Trophoblast cell (in vitro differentiated cells and primary cell): ENCODE measurements at regions not wholly inside any gene's neighbourhood (a gene's known extent, or its start where the extent isn't known, plus 50 kb on each side); places are given as distances from the start of the nearest gene placed in this dataset.

Experiments used
- DNase-seq, 2 donors: peaks; one replicate each; pipeline ENCODE4 v3.0.0-alpha.2; 2016
- H2AFZ ChIP-seq: 2 replicates; pipeline ENCODE4 v1.6.1; 2013; ENCODE audit warnings: low read length, moderate library complexity, mild to moderate bottlenecking; ENCODE audit not compliant: insufficient read depth, poor library complexity
- H2AK5ac ChIP-seq: 2 replicates; pipeline ENCODE4 v1.6.1; 2013; ENCODE audit warnings: mild to moderate bottlenecking, low read length
- H2BK120ac ChIP-seq: 2 replicates; pipeline ENCODE4 v1.6.1; 2013; ENCODE audit warnings: low read length, mild to moderate bottlenecking, moderate library complexity; ENCODE audit not compliant: insufficient read depth, poor library complexity
- H2BK12ac ChIP-seq: 2 replicates; pipeline ENCODE4 v1.6.1; 2013; ENCODE audit warnings: mild to moderate bottlenecking, low read length, moderate library complexity
- H2BK5ac ChIP-seq: 2 replicates; pipeline ENCODE4 v1.6.1; 2013; ENCODE audit warnings: low read length, low read depth, moderate library complexity, mild to moderate bottlenecking; ENCODE audit not compliant: poor library complexity
- H3K14ac ChIP-seq: 2 replicates; pipeline ENCODE4 v1.6.1; 2013; ENCODE audit warnings: mild to moderate bottlenecking, low read length
- H3K18ac ChIP-seq: 2 replicates; pipeline ENCODE4 v1.6.1; 2013; ENCODE audit warnings: mild to moderate bottlenecking, low read length
- H3K23ac ChIP-seq: 2 replicates; pipeline ENCODE4 v1.6.1; 2013; ENCODE audit warnings: low read length
- H3K27ac ChIP-seq: 2 replicates; pipeline ENCODE4 v1.5.1; 2013; ENCODE audit warnings: low read depth, mild to moderate bottlenecking, inconsistent platforms, low read length, moderate library complexity
- H3K27me3 ChIP-seq: 2 replicates; pipeline ENCODE4 v1.6.1; 2013; ENCODE audit warnings: inconsistent platforms, mild to moderate bottlenecking, low read length, moderate library complexity; ENCODE audit not compliant: insufficient read depth
- H3K36me3 ChIP-seq, 2 experiments: 1 replicate in 1 of 2; 2 replicates in 1 of 2; pipeline ENCODE4 v1.6.1; 2013; ENCODE audit warnings: low read length in 2 of 2, mild to moderate bottlenecking in 2 of 2, moderate library complexity in 1 of 2; ENCODE audit not compliant: insufficient read depth in 2 of 2, control insufficient read depth in 1 of 2
- H3K4ac ChIP-seq: 2 replicates; pipeline ENCODE4 v1.6.1; 2013; ENCODE audit warnings: low read depth, mild to moderate bottlenecking, low read length, moderate library complexity
- H3K4me1 ChIP-seq, 2 experiments: 1 replicate in 1 of 2; 2 replicates in 1 of 2; pipeline ENCODE4 v1.6.1; 2013; ENCODE audit warnings: low read length in 2 of 2, mild to moderate bottlenecking in 2 of 2, moderate library complexity in 1 of 2; ENCODE audit not compliant: insufficient read depth in 2 of 2, control insufficient read depth in 1 of 2
- H3K4me2 ChIP-seq: 2 replicates; pipeline ENCODE4 v1.6.1; 2013; ENCODE audit warnings: inconsistent platforms, mild to moderate bottlenecking, low read length, moderate library complexity
- H3K4me3 ChIP-seq: 2 replicates; pipeline ENCODE4 v1.5.1; 2013; ENCODE audit warnings: mild to moderate bottlenecking, low read depth, low read length, inconsistent platforms
- H3K79me1 ChIP-seq: one replicate; pipeline ENCODE4 v1.6.1; 2013; ENCODE audit warnings: low read length
- H3K79me2 ChIP-seq: 2 replicates; pipeline ENCODE4 v1.6.1; 2013; ENCODE audit warnings: low read length, mild to moderate bottlenecking; ENCODE audit not compliant: control insufficient read depth, insufficient read depth, poor library complexity
- H3K9ac ChIP-seq: 2 replicates; pipeline ENCODE4 v1.6.1; 2013; ENCODE audit warnings: mild to moderate bottlenecking, low read length
- H3K9me3 ChIP-seq: 2 replicates; pipeline ENCODE4 v1.6.1; 2013; ENCODE audit warnings: low read depth, mild to moderate bottlenecking, control low read depth, inconsistent platforms, low read length; ENCODE audit not compliant: insufficient read depth
- H4K12ac ChIP-seq: 2 replicates; pipeline ENCODE4 v1.6.1; 2013; ENCODE audit warnings: low read depth, mild to moderate bottlenecking, low read length, moderate library complexity
- H4K8ac ChIP-seq: 2 replicates; pipeline ENCODE4 v1.6.1; 2013; ENCODE audit warnings: low read depth, mild to moderate bottlenecking, low read length, moderate library complexity
- H4K91ac ChIP-seq: one replicate; pipeline ENCODE4 v1.6.1; 2013; ENCODE audit warnings: low read depth, mild to moderate bottlenecking, low read length, moderate library complexity
- WGBS: extraction: QIAGEN DNeasy Blood & Tissue Kit; methylation state at CpG from one replicate; pipeline ENCODE4 v1.1.7; 2013; ENCODE audit warnings: missing lambda C conversion rate; ENCODE audit not compliant: insufficient read length, insufficient coverage; ENCODE audit errors: extremely low coverage; 5-methylcytosine and 5-hydroxymethylcytosine counted together

GRCh38 chr7:83782628-83783027 lies 133.7 kb upstream of the SEMA3E start:
- H3K79me2 ChIP-seq, result no peaks in the 10 kb centered on the region
- no peaks in the 10 kb centered on the region for H3K27me3 ChIP-seq
- H3K79me1 ChIP-seq, result no peaks in the 10 kb centered on the region
- no peak overlapping the region for H4K8ac ChIP-seq
- H3K18ac ChIP-seq, result no peak overlapping the region
- H3K23ac ChIP-seq, result no peak overlapping the region
- no peak overlapping the region for H4K91ac ChIP-seq
- H3K4me1 ChIP-seq, result no peaks in the 10 kb centered on the region
- H3K9ac ChIP-seq, result no peak overlapping the region
- no peak overlapping the region for H2BK5ac ChIP-seq
- H3K4me2 ChIP-seq, result no peak overlapping the region
- H3K9me3 ChIP-seq, result no peaks in the 10 kb centered on the region
- peak in 1 of 2 donors; percentile 1 for DNase-seq
- no peak overlapping the region for H3K4ac ChIP-seq
- no peak overlapping the region for H3K4me3 ChIP-seq
- H3K14ac ChIP-seq, result no peak overlapping the region
- no peak overlapping the region for H2AFZ ChIP-seq
- H3K27ac ChIP-seq, result no peak overlapping the region
- no peak overlapping the region for H2AK5ac ChIP-seq
- H2BK120ac ChIP-seq, result no peak overlapping the region
- H4K12ac ChIP-seq, result no peak overlapping the region
- H2BK12ac ChIP-seq, result no peak overlapping the region
- H3K36me3 ChIP-seq, result no peaks in the 10 kb centered on the region
- no CpG with 5 or more reads among the region's 2 CpGs for WGBS

DNA sequence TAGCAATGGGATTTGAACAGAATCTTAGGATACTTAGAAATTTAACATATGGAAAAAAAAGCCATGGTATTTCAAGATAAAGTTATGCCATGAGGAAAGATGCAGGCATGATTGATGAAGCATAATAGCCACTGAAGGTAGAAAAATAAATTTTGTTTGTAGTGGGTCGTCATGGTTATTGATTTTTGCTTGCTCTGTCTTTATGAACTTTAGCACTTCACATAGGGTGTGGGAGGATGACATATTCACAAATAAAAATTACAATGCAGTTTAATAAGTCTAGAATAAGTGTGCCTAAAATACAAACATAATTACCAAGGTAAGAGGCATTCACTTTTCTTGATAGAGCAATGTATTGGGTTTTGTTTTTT lies 129.1 kb upstream of the SEMA3E start:
- no peak overlapping the region for H4K91ac ChIP-seq
- no peak overlapping the region for H3K14ac ChIP-seq
- H3K9me3 ChIP-seq, result no peaks in the 10 kb centered on the region
- H3K18ac ChIP-seq, result no peak overlapping the region
- H3K9ac ChIP-seq, result no peak overlapping the region
- no peak overlapping the region for H4K12ac ChIP-seq
- H3K4me2 ChIP-seq, result no peak overlapping the region
- no peak overlapping the region for H2BK120ac ChIP-seq
- H2BK5ac ChIP-seq, result no peak overlapping the region
- no peaks in the 10 kb centered on the region for H3K27me3 ChIP-seq
- WGBS, result no CpG with 5 or more reads among the region's 1 CpG
- H3K4ac ChIP-seq, result no peak overlapping the region
- no peak for DNase-seq
- no peak overlapping the region for H3K23ac ChIP-seq
- H4K8ac ChIP-seq, result no peak overlapping the region
- H3K36me3 ChIP-seq, result no peaks in the 10 kb centered on the region
- H3K4me1 ChIP-seq, result no peaks in the 10 kb centered on the region
- no peak overlapping the region for H3K27ac ChIP-seq
- H2BK12ac ChIP-seq, result no peak overlapping the region
- no peaks in the 10 kb centered on the region for H3K79me1 ChIP-seq
- H3K79me2 ChIP-seq, result no peaks in the 10 kb centered on the region
- H2AK5ac ChIP-seq, result no peak overlapping the region
- H3K4me3 ChIP-seq, result no peak overlapping the region
- H2AFZ ChIP-seq, result no peak overlapping the region

DNA sequence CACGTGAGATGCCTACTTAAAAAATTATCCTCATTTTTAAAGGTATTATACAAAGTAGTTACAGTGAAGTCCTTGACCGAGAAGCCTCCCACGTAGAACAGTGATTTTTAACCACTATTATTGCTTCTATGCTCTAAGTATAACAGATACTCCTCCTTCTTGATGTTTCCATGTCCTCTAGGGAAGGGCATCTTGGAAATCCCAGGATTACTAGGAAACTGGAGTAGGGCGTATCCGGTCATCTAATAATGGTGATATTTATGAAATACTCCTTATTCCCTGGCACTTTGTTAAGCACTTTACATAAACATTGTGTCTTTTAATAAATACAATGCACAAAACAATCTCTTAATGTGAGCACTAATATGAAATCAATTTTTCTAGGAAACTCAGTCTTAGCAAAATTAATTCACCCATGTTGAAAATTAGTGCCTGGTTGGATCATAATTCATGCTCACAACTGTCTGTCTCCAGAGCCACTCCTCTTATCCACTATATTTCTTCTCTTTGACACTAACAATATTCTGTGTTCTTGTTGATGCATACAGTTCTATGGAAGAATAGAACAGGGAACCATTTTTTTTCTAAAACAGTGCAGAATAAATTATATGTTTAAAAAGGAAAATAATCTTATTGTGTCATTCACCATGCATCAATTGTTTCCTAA lies 128.6 kb upstream of the SEMA3E start:
- Histone ChIP-seq H4K12ac (no peak overlapping the region), H3K36me3 (no peaks in the 10 kb centered on the region), H2BK12ac (no peak overlapping the region), H2BK5ac (no peak overlapping the region), H3K4me3 (no peak overlapping the region), H4K8ac (no peak overlapping the region), H4K91ac (no peak overlapping the region), H3K14ac (no peak overlapping the region), H3K79me2 (no peaks in the 10 kb centered on the region), H3K79me1 (no peaks in the 10 kb centered on the region), H3K9me3 (no peaks in the 10 kb centered on the region), H3K4me2 (no peak overlapping the region), H3K23ac (no peak overlapping the region), H3K27ac (no peak overlapping the region), H3K4me1 (no peaks in the 10 kb centered on the region), H2AFZ (no peak overlapping the region), H3K18ac (no peak overlapping the region), H3K9ac (no peak overlapping the region), H3K4ac (no peak overlapping the region), H3K27me3 (no peaks in the 10 kb centered on the region), H2AK5ac (no peak overlapping the region), H2BK120ac (no peak overlapping the region)
- DNase-seq, result no peak
- no CpG with 5 or more reads among the region's 5 CpGs for WGBS

GRCh38 chr7:83769407-83769806 lies 120.5 kb upstream of the SEMA3E start:
- H2AK5ac ChIP-seq, result no peak overlapping the region
- H3K27me3 ChIP-seq, result no peaks in the 10 kb centered on the region
- DNase-seq, result no peak
- no peak overlapping the region for H2BK12ac ChIP-seq
- H3K4ac ChIP-seq, result no peak overlapping the region
- no peaks in the 10 kb centered on the region for H3K79me1 ChIP-seq
- H3K14ac ChIP-seq, result no peak overlapping the region
- H2AFZ ChIP-seq, result no peak overlapping the region
- H3K23ac ChIP-seq, result no peak overlapping the region
- H3K4me3 ChIP-seq, result no peak overlapping the region
- H2BK120ac ChIP-seq, result no peak overlapping the region
- no peaks in the 10 kb centered on the region for H3K79me2 ChIP-seq
- no peak overlapping the region for H3K27ac ChIP-seq
- no peak overlapping the region for H4K12ac ChIP-seq
- no peaks in the 10 kb centered on the region for H3K9me3 ChIP-seq
- H3K4me2 ChIP-seq, result no peak overlapping the region
- H3K9ac ChIP-seq, result no peak overlapping the region
- H4K91ac ChIP-seq, result no peak overlapping the region
- no peaks in the 10 kb centered on the region for H3K36me3 ChIP-seq
- H3K18ac ChIP-seq, result no peak overlapping the region
- no peak overlapping the region for H2BK5ac ChIP-seq
- no peaks in the 10 kb centered on the region for H3K4me1 ChIP-seq
- WGBS, result no CpG with 5 or more reads among the region's 3 CpGs
- no peak overlapping the region for H4K8ac ChIP-seq
